ENCODE measurements at regions not wholly inside any gene's neighbourhood (a gene's known extent, or its start where the extent isn't known, plus 50 kb on each side); places are given as distances from the start of the nearest gene placed in this dataset.

- Histone ChIP-seq H3K79me2 (ENCODE audit: low read depth) (no peaks in the 10 kb centered on the region), H3K9me3 (ENCODE audit: insufficient read depth, low read depth) (no peaks in the 10 kb centered on the region), H3K27me3 (ENCODE audit: insufficient read depth, low read depth) (peaks cover 28% of the 10 kb centered on the region; the same call in 1 of the 2 replicates), H3K4me3 (no peak overlapping the region), H3F3A (ENCODE audit: insufficient read depth, low read depth) (no peaks in the 10 kb centered on the region), H3K4me1 (replicated peaks; ENCODE audit: insufficient read depth) (no peaks in the 10 kb centered on the region), H3K9me2 (ENCODE audit: insufficient read depth) (no peaks in the 10 kb centered on the region), H4K20me1 (ENCODE audit: insufficient read depth) (no peaks in the 10 kb centered on the region), H2AFZ (no peak overlapping the region), H3K27ac (no peak overlapping the region), H3K36me3 (ENCODE audit: low read depth) (no peaks in the 10 kb centered on the region), H3K4me2 (no peak overlapping the region)
- intact Hi-C loops (cut with micrococcal nuclease; ENCODE audit: unreplicated experiment): no loop called here
- no TSS peak for BruUV-seq (replicated peaks)
- peak in 1 of 2 experiments; percentile 73 for DNase-seq
- CTCF ChIA-PET: no interaction called here
- POLR2A ChIA-PET (ENCODE audit: unreplicated experiment): no interaction called here
- TF ChIP-seq EZH2 (IDR thresholded peaks at IDR 0.05; ENCODE audit: low read depth) (no peak), CTCF (conservative IDR thresholded peaks at IDR 0.05) (no peak)
Measured at GRCh38 chr1:112263453-112263852, 132.6 kb upstream of the CTTNBP2NL start.

DNA sequence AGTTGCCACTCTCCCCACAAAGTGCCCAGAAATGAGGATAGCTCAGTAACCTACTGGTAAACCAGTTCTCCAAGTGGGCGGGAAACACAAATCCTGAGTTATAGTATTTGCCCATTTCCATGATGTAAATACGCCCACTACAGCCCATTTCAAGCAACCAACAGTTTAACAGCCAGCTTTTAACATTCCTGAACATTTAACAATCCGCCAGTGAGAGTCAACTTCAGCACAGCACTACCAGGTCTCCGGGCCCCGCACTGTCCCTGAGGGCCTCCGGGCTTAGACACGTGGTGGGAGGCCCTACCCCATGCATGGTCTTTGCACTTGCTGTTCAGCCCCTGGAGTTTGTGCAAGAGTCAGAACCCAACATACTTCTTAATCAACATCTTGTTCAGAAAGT lies 132.0 kb upstream of the CTTNBP2NL start:
- Histone ChIP-seq H3K27me3 (ENCODE audit: insufficient read depth, low read depth) (peaks cover 23% of the 10 kb centered on the region; the same call in 1 of the 2 replicates), H2AFZ (no peak overlapping the region), H3K36me3 (ENCODE audit: low read depth) (no peaks in the 10 kb centered on the region), H3F3A (ENCODE audit: insufficient read depth, low read depth) (no peaks in the 10 kb centered on the region), H3K27ac (no peak overlapping the region), H3K79me2 (ENCODE audit: low read depth) (no peaks in the 10 kb centered on the region), H3K4me3 (no peak overlapping the region), H3K4me1 (replicated peaks; ENCODE audit: insufficient read depth) (no peaks in the 10 kb centered on the region), H3K9me3 (ENCODE audit: insufficient read depth, low read depth) (no peaks in the 10 kb centered on the region), H3K9me2 (ENCODE audit: insufficient read depth) (no peaks in the 10 kb centered on the region), H3K4me2 (no peak overlapping the region), H4K20me1 (ENCODE audit: insufficient read depth) (no peaks in the 10 kb centered on the region)
- no peak for DNase-seq
- no TSS peak for BruUV-seq (replicated peaks)
- no peak for TF ChIP-seq CTCF (conservative IDR thresholded peaks at IDR 0.05)
- TF ChIP-seq EZH2 (IDR thresholded peaks at IDR 0.05; ENCODE audit: low read depth): no peak
- CTCF ChIA-PET: no interaction called here
- intact Hi-C loops (cut with micrococcal nuclease; ENCODE audit: unreplicated experiment): no loop called here
- POLR2A ChIA-PET (ENCODE audit: unreplicated experiment): no interaction called here

GRCh38 chr1:112264553-112264952 lies 131.5 kb upstream of the CTTNBP2NL start:
- TF ChIP-seq EZH2 (IDR thresholded peaks at IDR 0.05; ENCODE audit: low read depth) (no peak), CTCF (conservative IDR thresholded peaks at IDR 0.05) (no peak)
- Histone ChIP-seq H3K4me1 (replicated peaks; ENCODE audit: insufficient read depth) (no peaks in the 10 kb centered on the region), H3K27me3 (ENCODE audit: insufficient read depth, low read depth) (peaks cover 17% of the 10 kb centered on the region; the same call in 1 of the 2 replicates), H3K4me2 (no peak overlapping the region), H3K9me2 (ENCODE audit: insufficient read depth) (no peaks in the 10 kb centered on the region), H3K27ac (no peak overlapping the region), H3K4me3 (no peak overlapping the region), H3K79me2 (ENCODE audit: low read depth) (no peaks in the 10 kb centered on the region), H3F3A (ENCODE audit: insufficient read depth, low read depth) (no peaks in the 10 kb centered on the region), H3K36me3 (ENCODE audit: low read depth) (no peaks in the 10 kb centered on the region), H3K9me3 (ENCODE audit: insufficient read depth, low read depth) (no peaks in the 10 kb centered on the region), H2AFZ (no peak overlapping the region), H4K20me1 (ENCODE audit: insufficient read depth) (no peaks in the 10 kb centered on the region)
- POLR2A ChIA-PET (ENCODE audit: unreplicated experiment): no interaction called here
- CTCF ChIA-PET: no interaction called here
- intact Hi-C loops (cut with micrococcal nuclease; ENCODE audit: unreplicated experiment): no loop called here
- BruUV-seq (replicated peaks): no TSS peak
- DNase-seq: no peak
